ENCODE measurements at regions not wholly inside any gene's neighbourhood (a gene's known extent, or its start where the extent isn't known, plus 50 kb on each side); places are given as distances from the start of the nearest gene placed in this dataset.

GRCh38 chrX:10040961-10041360 lies 73.8 kb downstream of the CLDN34 start:
- ATAC-seq (no peak), DNase-seq (no peak)
- H3K4me1 Mint-ChIP-seq = peaks cover 11% of the 10 kb centered on the region
- H3K27me3 Mint-ChIP-seq = no peaks in the 10 kb centered on the region
- no peaks in the 10 kb centered on the region for H3K9me3 Mint-ChIP-seq
- no peaks in the 10 kb centered on the region for H3K36me3 Mint-ChIP-seq (ENCODE audit: low read depth)
- no peak overlapping the region for H3K27ac Mint-ChIP-seq
- no peak overlapping the region for H3K4me3 Mint-ChIP-seq

GRCh38 chrX:10041383-10041782 lies 74.2 kb downstream of the CLDN34 start:
- no peak for DNase-seq
- no peak overlapping the region for H3K27ac Mint-ChIP-seq
- H3K36me3 Mint-ChIP-seq (ENCODE audit: low read depth) = no peaks in the 10 kb centered on the region
- H3K4me3 Mint-ChIP-seq = no peak overlapping the region
- H3K27me3 Mint-ChIP-seq = no peaks in the 10 kb centered on the region
- H3K9me3 Mint-ChIP-seq = no peaks in the 10 kb centered on the region
- no peak for ATAC-seq
- peaks cover 11% of the 10 kb centered on the region for H3K4me1 Mint-ChIP-seq

- Mint-ChIP-seq H3K27ac (no peak overlapping the region), H3K27me3 (no peaks in the 10 kb centered on the region), H3K4me1 (peaks cover 11% of the 10 kb centered on the region), H3K36me3 (ENCODE audit: low read depth) (no peaks in the 10 kb centered on the region), H3K9me3 (no peaks in the 10 kb centered on the region), H3K4me3 (no peak overlapping the region)
- DNase-seq (no peak), ATAC-seq (no peak)
Measured at GRCh38 chrX:10042055-10042454, 74.9 kb downstream of the CLDN34 start.

- Mint-ChIP-seq H3K9me3 (no peaks in the 10 kb centered on the region), H3K4me3 (no peak overlapping the region), H3K27me3 (no peaks in the 10 kb centered on the region), H3K27ac (no peak overlapping the region), H3K4me1 (peaks cover 11% of the 10 kb centered on the region), H3K36me3 (ENCODE audit: low read depth) (no peaks in the 10 kb centered on the region)
- no peak for ATAC-seq
- DNase-seq = no peak
Measured at GRCh38 chrX:10043386-10043785, 76.2 kb downstream of the CLDN34 start.

GRCh38 chrX:10044021-10044420 lies 76.9 kb downstream of the CLDN34 start:
- no peak overlapping the region for H3K27ac Mint-ChIP-seq
- H3K36me3 Mint-ChIP-seq (ENCODE audit: low read depth) = no peaks in the 10 kb centered on the region
- DNase-seq (no peak), ATAC-seq (no peak)
- H3K4me3 Mint-ChIP-seq = no peak overlapping the region
- no peaks in the 10 kb centered on the region for H3K9me3 Mint-ChIP-seq
- peaks cover 11% of the 10 kb centered on the region for H3K4me1 Mint-ChIP-seq
- H3K27me3 Mint-ChIP-seq = no peaks in the 10 kb centered on the region

GRCh38 chrX:10045327-10046000 lies 78.3 kb downstream of the CLDN34 start:
- DNase-seq (no peak), ATAC-seq (no peak)
- H3K4me3 Mint-ChIP-seq = no peak overlapping the region
- no peaks in the 10 kb centered on the region for H3K9me3 Mint-ChIP-seq
- H3K27me3 Mint-ChIP-seq = no peaks in the 10 kb centered on the region
- no peak overlapping the region for H3K27ac Mint-ChIP-seq
- no peaks in the 10 kb centered on the region for H3K36me3 Mint-ChIP-seq (ENCODE audit: low read depth)
- H3K4me1 Mint-ChIP-seq = no peaks in the 10 kb centered on the region

GRCh38 chrX:10047133-10047532 lies 80.0 kb downstream of the CLDN34 start:
- Mint-ChIP-seq H3K4me3 (no peak overlapping the region), H3K27ac (no peak overlapping the region), H3K4me1 (peaks cover 8% of the 10 kb centered on the region), H3K27me3 (no peaks in the 10 kb centered on the region), H3K9me3 (no peaks in the 10 kb centered on the region), H3K36me3 (ENCODE audit: low read depth) (no peaks in the 10 kb centered on the region)
- DNase-seq = no peak
- no peak for ATAC-seq

GRCh38 chrX:10047631-10048030 lies 80.5 kb downstream of the CLDN34 start:
- Mint-ChIP-seq H3K9me3 (no peaks in the 10 kb centered on the region), H3K27ac (no peak overlapping the region), H3K27me3 (no peaks in the 10 kb centered on the region), H3K36me3 (ENCODE audit: low read depth) (no peaks in the 10 kb centered on the region), H3K4me1 (peaks cover 10% of the 10 kb centered on the region), H3K4me3 (no peak overlapping the region)
- ATAC-seq (no peak), DNase-seq (no peak)

GRCh38 chrX:10048076-10048475 lies 80.9 kb downstream of the CLDN34 start:
- Mint-ChIP-seq H3K27me3 (no peaks in the 10 kb centered on the region), H3K27ac (no peak overlapping the region), H3K9me3 (no peaks in the 10 kb centered on the region), H3K36me3 (ENCODE audit: low read depth) (no peaks in the 10 kb centered on the region), H3K4me1 (peaks cover 14% of the 10 kb centered on the region), H3K4me3 (no peak overlapping the region)
- DNase-seq (no peak), ATAC-seq (no peak)

- Mint-ChIP-seq H3K27ac (no peak overlapping the region), H3K4me3 (no peak overlapping the region)
Measured at GRCh38 chrX:10048707-10049106, 81.5 kb downstream of the CLDN34 start.

GRCh38 chrX:10049236-10049635 lies 82.1 kb downstream of the CLDN34 start:
- peaks cover 14% of the 10 kb centered on the region for H3K4me1 Mint-ChIP-seq
- H3K36me3 Mint-ChIP-seq (ENCODE audit: low read depth) = no peaks in the 10 kb centered on the region
- H3K27me3 Mint-ChIP-seq = no peaks in the 10 kb centered on the region
- H3K9me3 Mint-ChIP-seq = no peaks in the 10 kb centered on the region
- H3K4me3 Mint-ChIP-seq = no peak overlapping the region
- DNase-seq (no peak), ATAC-seq (no peak)
- H3K27ac Mint-ChIP-seq = no peak overlapping the region

More at GRCh38 chrX:10048707-10049106, 81.5 kb downstream of the CLDN34 start:
- no peaks in the 10 kb centered on the region for H3K36me3 Mint-ChIP-seq (ENCODE audit: low read depth)
- DNase-seq = no peak
- no peaks in the 10 kb centered on the region for H3K9me3 Mint-ChIP-seq
- no peaks in the 10 kb centered on the region for H3K27me3 Mint-ChIP-seq
- no peak for ATAC-seq
- H3K4me1 Mint-ChIP-seq = peaks cover 14% of the 10 kb centered on the region

- Mint-ChIP-seq H3K9me3 (no peaks in the 10 kb centered on the region), H3K27ac (no peak overlapping the region), H3K36me3 (ENCODE audit: low read depth) (no peaks in the 10 kb centered on the region), H3K4me3 (no peak overlapping the region), H3K4me1 (peaks cover 14% of the 10 kb centered on the region), H3K27me3 (no peaks in the 10 kb centered on the region)
- ATAC-seq (no peak), DNase-seq (no peak)
Measured at GRCh38 chrX:10050481-10050880, 83.3 kb downstream of the CLDN34 start.

- ATAC-seq (no peak), DNase-seq (no peak)
- Mint-ChIP-seq H3K9me3 (no peaks in the 10 kb centered on the region), H3K4me3 (no peak overlapping the region), H3K27me3 (no peaks in the 10 kb centered on the region), H3K27ac (no peak overlapping the region), H3K4me1 (peaks cover 14% of the 10 kb centered on the region), H3K36me3 (ENCODE audit: low read depth) (no peaks in the 10 kb centered on the region)
Measured at GRCh38 chrX:10051866-10052480, 84.8 kb downstream of the CLDN34 start.

- peaks cover 14% of the 10 kb centered on the region for H3K4me1 Mint-ChIP-seq
- H3K27ac Mint-ChIP-seq = no peak overlapping the region
- ATAC-seq (no peak), DNase-seq (no peak)
- no peak overlapping the region for H3K4me3 Mint-ChIP-seq
- H3K9me3 Mint-ChIP-seq = no peaks in the 10 kb centered on the region
- H3K36me3 Mint-ChIP-seq (ENCODE audit: low read depth) = no peaks in the 10 kb centered on the region
- H3K27me3 Mint-ChIP-seq = no peaks in the 10 kb centered on the region
Measured at GRCh38 chrX:10052906-10053625, 85.9 kb downstream of the CLDN34 start.

GRCh38 chrX:10054396-10054795 lies 87.2 kb downstream of the CLDN34 start:
- DNase-seq (no peak), ATAC-seq (no peak)
- H3K4me1 Mint-ChIP-seq = peaks cover 19% of the 10 kb centered on the region
- H3K27ac Mint-ChIP-seq = no peak overlapping the region
- no peak overlapping the region for H3K4me3 Mint-ChIP-seq
- no peaks in the 10 kb centered on the region for H3K9me3 Mint-ChIP-seq
- H3K36me3 Mint-ChIP-seq (ENCODE audit: low read depth) = no peaks in the 10 kb centered on the region
- H3K27me3 Mint-ChIP-seq = no peaks in the 10 kb centered on the region
